Esophagus squamous epithelium (tissue), 5 donors: ENCODE measurements at regions not wholly inside any gene's neighbourhood (a gene's known extent, or its start where the extent isn't known, plus 50 kb on each side); places are given as distances from the start of the nearest gene placed in this dataset.

Experiments
- DNase-seq: peaks from one replicate; lab custom pipeline; 2025; lab: John Stamatoyannopoulos, UW
- H3K27ac ChIP-seq, 4 donors: fragments of 200-600 bp; sonication (generic); one replicate each; pipeline ENCODE4 v1.5.1; 2016 to 2019; ENCODE audit warnings: mild to moderate bottlenecking in 1 of 4
- H3K27me3 ChIP-seq, 4 donors: fragments of 200-600 bp; sonication (generic); 1 replicate in 3 of 4; 2 replicates in 1 of 4; pipeline versions ENCODE4 v1.5.1 to v1.6.0; 2017 to 2021; ENCODE audit warnings: antibody characterized with exemption in 1 of 4
- H3K36me3 ChIP-seq, 3 donors: fragments of 200-600 bp; sonication (generic); one replicate each; pipeline ENCODE4 v1.5.1; 2016 to 2019
- H3K4me1 ChIP-seq, 3 donors: fragments of 200-600 bp; sonication (generic); one replicate each; pipeline ENCODE4 v1.5.1; 2017 to 2019
- H3K4me3 ChIP-seq, 4 donors: fragments of 200-600 bp; sonication (generic); 1 replicate in 3 of 4; 2 replicates in 1 of 4; pipeline ENCODE4 v1.5.1; 2016 to 2019; ENCODE audit warnings: mild to moderate bottlenecking in 2 of 4, moderate library complexity in 1 of 4
- H3K9me3 ChIP-seq, 3 donors: fragments of 200-600 bp; sonication (generic); one replicate each; pipeline ENCODE4 v1.5.1; 2016 to 2019
- CTCF ChIP-seq, 6 experiments: fragments of 450-650 bp in 4 of 6; fragments of 200-600 bp in 2 of 6; sonication (generic) in 2 of 6; IDR thresholded peaks; one replicate each; pipeline ENCODE4 v1.5.1; 2016 to 2019; ENCODE audit warnings: antibody characterized with exemption in 6 of 6, mild to moderate bottlenecking in 4 of 6, moderate library complexity in 4 of 6
- POLR2A ChIP-seq, 4 donors: fragments of 450-650 bp; IDR thresholded peaks; one replicate each; pipeline ENCODE4 v1.6.1; 2017; ENCODE audit warnings: antibody characterized with exemption in 4 of 4, mild to moderate bottlenecking in 4 of 4, moderate library complexity in 3 of 4
- WGBS, 2 donors: methylation state at CpG; one replicate each; pipeline ENCODE4 v1.1.5; 2018; 5-methylcytosine and 5-hydroxymethylcytosine counted together
- intact Hi-C: fragments of 100-400 bp; cut with DNase I; formaldehyde crosslinking; loops from one replicate; pipeline ENCODE4 v1.15.0; 2022
- donor health status: DM: yes; HTN: yes; CAD: no.

- TF ChIP-seq CTCF (IDR thresholded peaks at IDR 0.05) (no peak), POLR2A (IDR thresholded peaks at IDR 0.05) (no peak)
- no peak overlapping the region for H3K27ac ChIP-seq
- H3K36me3 ChIP-seq = no peaks in the 10 kb centered on the region
- no peaks in the 10 kb centered on the region for H3K9me3 ChIP-seq
- WGBS, 2 donors = 87 to 88% methylated on average over 16 to 17 of the region's 27 CpGs
- intact Hi-C loops = no loop called here
- no peaks in the 10 kb centered on the region for H3K4me1 ChIP-seq
- DNase-seq = no peak
- H3K4me3 ChIP-seq = no peak overlapping the region
- peaks cover 0 to 34% (median 0%) of the 10 kb centered on the region in 4 donors for H3K27me3 ChIP-seq
Observed at GRCh38 chr1:5708346-5709245, 283.6 kb downstream of the NPHP4 start.

GRCh38 chr1:5707566-5708345, 284.5 kb downstream of the NPHP4 start:
- H3K4me1 ChIP-seq = no peaks in the 10 kb centered on the region
- no peak overlapping the region for H3K27ac ChIP-seq
- H3K36me3 ChIP-seq = no peaks in the 10 kb centered on the region
- no peak for TF ChIP-seq POLR2A (IDR thresholded peaks at IDR 0.05)
- DNase-seq = no peak
- H3K27me3 ChIP-seq = peaks cover 0 to 34% (median 0%) of the 10 kb centered on the region in 4 donors
- intact Hi-C loops = no loop called here
- WGBS, 2 donors = 66 to 82% methylated on average over 8 to 11 of the region's 12 CpGs
- no peaks in the 10 kb centered on the region for H3K9me3 ChIP-seq
- H3K4me3 ChIP-seq = no peak overlapping the region

GRCh38 chr1:5706239-5706638, 286.0 kb downstream of the NPHP4 start:
- no peak for TF ChIP-seq POLR2A (IDR thresholded peaks at IDR 0.05)
- no peak for TF ChIP-seq CTCF (IDR thresholded peaks at IDR 0.05)
- WGBS, 2 donors = 85 to 88% methylated on average over 5 of the region's 5 CpGs
- Histone ChIP-seq H3K27me3 (peaks cover 0 to 34% (median 0%) of the 10 kb centered on the region in 4 donors), H3K27ac (no peak overlapping the region), H3K36me3 (no peaks in the 10 kb centered on the region), H3K4me3 (no peak overlapping the region), H3K9me3 (no peaks in the 10 kb centered on the region), H3K4me1 (no peaks in the 10 kb centered on the region)
- no peak for DNase-seq
- intact Hi-C loops = no loop called here

DNA sequence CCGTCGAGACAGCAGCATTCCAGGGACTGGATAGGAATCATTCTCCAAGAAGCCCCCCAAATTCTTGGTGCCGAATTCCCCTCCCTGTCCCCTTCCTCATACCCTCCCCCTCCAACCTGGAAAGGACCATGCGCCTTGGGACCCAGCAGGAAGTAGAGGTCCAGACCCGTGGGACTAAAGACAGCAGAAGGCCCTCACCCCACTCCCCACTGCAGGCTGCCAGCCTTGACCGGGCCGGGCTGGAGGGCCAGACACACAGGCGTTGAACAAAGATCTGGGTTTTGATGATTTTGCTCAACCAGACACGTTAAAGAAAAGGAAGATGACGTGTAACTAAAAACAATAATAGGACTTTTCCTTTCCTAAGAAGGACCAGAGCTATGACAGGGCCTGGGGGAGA, 286.5 kb downstream of the NPHP4 start:
- no peak overlapping the region for H3K4me3 ChIP-seq
- TF ChIP-seq POLR2A (IDR thresholded peaks at IDR 0.05) (no peak), CTCF (IDR thresholded peaks at IDR 0.05) (no peak)
- intact Hi-C loops = no loop called here
- H3K27ac ChIP-seq = no peak overlapping the region
- DNase-seq = no peak
- H3K36me3 ChIP-seq = no peaks in the 10 kb centered on the region
- no peaks in the 10 kb centered on the region for H3K4me1 ChIP-seq
- 82 to 94% methylated on average over 4 of the region's 10 CpGs for WGBS, 2 donors
- H3K9me3 ChIP-seq = no peaks in the 10 kb centered on the region
- peaks cover 0 to 34% (median 0%) of the 10 kb centered on the region in 4 donors for H3K27me3 ChIP-seq

GRCh38 chr1:5704561-5705514, 287.4 kb downstream of the NPHP4 start:
- intact Hi-C loops = no loop called here
- TF ChIP-seq POLR2A (IDR thresholded peaks at IDR 0.05) = no peak
- no peak for TF ChIP-seq CTCF (IDR thresholded peaks at IDR 0.05)
- no peaks in the 10 kb centered on the region for H3K4me1 ChIP-seq
- H3K27ac ChIP-seq = no peak overlapping the region
- WGBS, 2 donors = 75 to 79% methylated on average over 12 to 18 of the region's 18 CpGs
- peaks cover 0 to 35% (median 0%) of the 10 kb centered on the region in 4 donors for H3K27me3 ChIP-seq
- H3K4me3 ChIP-seq = no peak overlapping the region
- no peaks in the 10 kb centered on the region for H3K9me3 ChIP-seq
- DNase-seq = no peak
- no peaks in the 10 kb centered on the region for H3K36me3 ChIP-seq
